Thyroid gland (tissue), 4 donors: ENCODE measurements at regions not wholly inside any gene's neighbourhood (a gene's known extent, or its start where the extent isn't known, plus 50 kb on each side); places are given as distances from the start of the nearest gene placed in this dataset.

Source experiments
- CTCF ChIP-seq, 6 experiments: fragments of 200-600 bp in 3 of 6; fragments of 450-650 bp in 3 of 6; sonication (generic) in 3 of 6; IDR thresholded peaks; one replicate each; pipeline ENCODE4 v1.5.1; 2016 to 2019; ENCODE audit warnings: antibody characterized with exemption in 6 of 6, mild to moderate bottlenecking in 2 of 6, inconsistent platforms in 1 of 6, moderate library complexity in 1 of 6
- POLR2A ChIP-seq, 2 donors: fragments of 450-650 bp; IDR thresholded peaks; one replicate each; pipeline ENCODE4 v1.6.1; 2017; ENCODE audit warnings: antibody characterized with exemption in 2 of 2, mild to moderate bottlenecking in 2 of 2, moderate library complexity in 1 of 2

GRCh38 chr13:30025351-30025750 lies 174.9 kb upstream of the UBL3 start:
- TF ChIP-seq CTCF (IDR thresholded peaks at IDR 0.05) (no peak), POLR2A (IDR thresholded peaks at IDR 0.05) (no peak)
